ENCODE measurements at regions not wholly inside any gene's neighbourhood (a gene's known extent, or its start where the extent isn't known, plus 50 kb on each side); places are given as distances from the start of the nearest gene placed in this dataset.

DNA sequence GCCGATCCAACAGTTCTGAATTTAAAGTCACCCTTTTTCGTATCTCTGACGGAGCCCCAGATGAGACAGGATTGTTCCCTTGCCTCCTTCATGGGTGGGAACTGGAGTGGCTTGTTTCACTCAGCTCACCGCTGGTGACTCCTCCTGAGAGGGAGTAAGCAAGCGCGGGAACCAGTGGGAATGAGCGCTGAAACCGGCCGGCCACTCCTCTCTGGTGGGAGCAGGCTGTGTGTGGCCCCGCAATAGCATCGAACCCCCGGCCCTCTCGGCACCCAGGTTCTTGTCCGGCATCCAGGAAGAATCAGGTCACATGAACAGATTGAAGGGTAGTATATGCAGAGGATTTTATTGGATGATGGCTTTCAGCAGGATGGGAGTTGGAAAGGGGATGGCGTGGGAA, 1211.6 kb upstream of the PCDH20 start:
- TF ChIP-seq, protein P1, sequence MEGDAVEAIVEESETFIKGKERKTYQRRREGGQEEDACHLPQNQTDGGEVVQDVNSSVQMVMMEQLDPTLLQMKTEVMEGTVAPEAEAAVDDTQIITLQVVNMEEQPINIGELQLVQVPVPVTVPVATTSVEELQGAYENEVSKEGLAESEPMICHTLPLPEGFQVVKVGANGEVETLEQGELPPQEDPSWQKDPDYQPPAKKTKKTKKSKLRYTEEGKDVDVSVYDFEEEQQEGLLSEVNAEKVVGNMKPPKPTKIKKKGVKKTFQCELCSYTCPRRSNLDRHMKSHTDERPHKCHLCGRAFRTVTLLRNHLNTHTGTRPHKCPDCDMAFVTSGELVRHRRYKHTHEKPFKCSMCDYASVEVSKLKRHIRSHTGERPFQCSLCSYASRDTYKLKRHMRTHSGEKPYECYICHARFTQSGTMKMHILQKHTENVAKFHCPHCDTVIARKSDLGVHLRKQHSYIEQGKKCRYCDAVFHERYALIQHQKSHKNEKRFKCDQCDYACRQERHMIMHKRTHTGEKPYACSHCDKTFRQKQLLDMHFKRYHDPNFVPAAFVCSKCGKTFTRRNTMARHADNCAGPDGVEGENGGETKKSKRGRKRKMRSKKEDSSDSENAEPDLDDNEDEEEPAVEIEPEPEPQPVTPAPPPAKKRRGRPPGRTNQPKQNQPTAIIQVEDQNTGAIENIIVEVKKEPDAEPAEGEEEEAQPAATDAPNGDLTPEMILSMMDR (conservative IDR thresholded peaks at IDR 0.05; ENCODE audit: low read length): no peak
- TF ChIP-seq EZH2phosphoT487 (IDR thresholded peaks at IDR 0.05; ENCODE audit: borderline replicate concordance): no peak

Data from Loucy (cell line).